Left lung (tissue), 4 donors: ENCODE measurements at regions not wholly inside any gene's neighbourhood (a gene's known extent, or its start where the extent isn't known, plus 50 kb on each side); places are given as distances from the start of the nearest gene placed in this dataset.

Experiments
- ATAC-seq: fragments of 200-7000 bp; cut with Tn5 transposase; one replicate; pipeline ENCODE4 v1.9.1; 2020; ENCODE audit warnings: moderate library complexity
- DNase-seq, 4 donors: peaks; one replicate each; pipeline ENCODE4 v3.0.0-alpha.2; 2013 to 2020
- H3K27ac ChIP-seq, 2 donors: fragments of 200-600 bp; sonication (generic) in 1 of 2; one replicate each; pipeline versions ENCODE4 v1.5.0 to v1.8.0; 2020 to 2021
- H3K27me3 ChIP-seq, 2 donors: fragments of 200-600 bp; sonication (generic) in 1 of 2; one replicate each; pipeline versions ENCODE4 v1.5.0 to v1.8.0; 2020 to 2021
- H3K36me3 ChIP-seq, 2 donors: fragments of 200-600 bp; sonication (generic) in 1 of 2; one replicate each; pipeline versions ENCODE4 v1.5.0 to v1.8.0; 2020 to 2021
- H3K4me1 ChIP-seq, 2 donors: fragments of 200-600 bp; one replicate each; pipeline ENCODE4 v1.8.0; 2021
- H3K4me3 ChIP-seq, 2 donors: fragments of 200-600 bp; sonication (generic) in 1 of 2; one replicate each; pipeline versions ENCODE4 v1.5.0 to v1.8.0; 2020 to 2021; ENCODE audit warnings: mild to moderate bottlenecking in 1 of 2
- H3K9me3 ChIP-seq, 2 donors: fragments of 200-600 bp; sonication (generic) in 1 of 2; one replicate each; pipeline versions ENCODE4 v1.5.0 to v1.8.0; 2020 to 2021
- CTCF ChIP-seq, 2 donors: fragments of 200-600 bp; sonication (generic) in 1 of 2; IDR thresholded peaks; one replicate each; pipeline versions ENCODE4 v1.5.0 to v1.8.0; 2021; ENCODE audit warnings: antibody characterized with exemption in 2 of 2
- intact Hi-C, 2 donors: fragments of 100-400 bp; cut with DNase I; formaldehyde crosslinking; loops; one replicate each; pipeline versions ENCODE4 v1.11.2 to v1.14.2; 2022
- donor health status: DM: no; HTN: yes; CAD: no.
- donor health status: DM: no; HTN: no; CAD: no.

- H3K9me3 ChIP-seq = peaks cover 0 to 4% of the 10 kb centered on the region in 2 donors
- ATAC-seq (no peak), DNase-seq (no peak)
- no peak overlapping the region for H3K4me3 ChIP-seq
- no peaks in the 10 kb centered on the region for H3K36me3 ChIP-seq
- no peak for TF ChIP-seq CTCF (IDR thresholded peaks at IDR 0.05)
- intact Hi-C loops = no loop called here
- H3K27me3 ChIP-seq = no peaks in the 10 kb centered on the region
- H3K4me1 ChIP-seq = no peaks in the 10 kb centered on the region
- H3K27ac ChIP-seq = no peak overlapping the region
Observed at GRCh38 chr2:41741951-41742595, 305.7 kb upstream of the PKDCC start.

- no peak for TF ChIP-seq CTCF (IDR thresholded peaks at IDR 0.05)
- Histone ChIP-seq H3K27ac (no peak overlapping the region), H3K4me3 (no peak overlapping the region), H3K36me3 (no peaks in the 10 kb centered on the region), H3K9me3 (peaks cover 0 to 4% of the 10 kb centered on the region in 2 donors), H3K4me1 (no peaks in the 10 kb centered on the region), H3K27me3 (no peaks in the 10 kb centered on the region)
- intact Hi-C loops = no loop called here
- DNase-seq (no peak), ATAC-seq (no peak)
Observed at GRCh38 chr2:41743324-41743723, 304.5 kb upstream of the PKDCC start.

- ATAC-seq = no peak
- TF ChIP-seq CTCF (IDR thresholded peaks at IDR 0.05) = no peak
Observed at GRCh38 chr2:41750829-41751228, 297.0 kb upstream of the PKDCC start.

GRCh38 chr2:41759880-41760279 lies 287.9 kb upstream of the PKDCC start:
- no peak for TF ChIP-seq CTCF (IDR thresholded peaks at IDR 0.05)
- intact Hi-C loops = no loop called here
- ATAC-seq (no peak), DNase-seq (no peak)
- no peak overlapping the region for H3K4me3 ChIP-seq
- no peaks in the 10 kb centered on the region for H3K9me3 ChIP-seq
- no peak overlapping the region for H3K27ac ChIP-seq
- no peaks in the 10 kb centered on the region for H3K36me3 ChIP-seq
- H3K27me3 ChIP-seq = no peaks in the 10 kb centered on the region
- H3K4me1 ChIP-seq = no peaks in the 10 kb centered on the region

More at GRCh38 chr2:41750829-41751228, 297.0 kb upstream of the PKDCC start:
- no peaks in the 10 kb centered on the region for H3K27me3 ChIP-seq
- no peak for DNase-seq
- H3K27ac ChIP-seq = no peak overlapping the region
- intact Hi-C loops = no loop called here
- H3K9me3 ChIP-seq = no peaks in the 10 kb centered on the region
- no peaks in the 10 kb centered on the region for H3K4me1 ChIP-seq
- no peaks in the 10 kb centered on the region for H3K36me3 ChIP-seq
- no peak overlapping the region for H3K4me3 ChIP-seq

GRCh38 chr2:41763141-41763540 lies 284.7 kb upstream of the PKDCC start:
- no peaks in the 10 kb centered on the region for H3K9me3 ChIP-seq
- no peak for ATAC-seq
- H3K4me1 ChIP-seq = no peaks in the 10 kb centered on the region
- no peak overlapping the region for H3K27ac ChIP-seq
- DNase-seq = no peak
- H3K27me3 ChIP-seq = no peaks in the 10 kb centered on the region
- intact Hi-C loops = no loop called here
- no peak overlapping the region for H3K4me3 ChIP-seq
- no peaks in the 10 kb centered on the region for H3K36me3 ChIP-seq
- no peak for TF ChIP-seq CTCF (IDR thresholded peaks at IDR 0.05)
